ENCODE measurements at regions not wholly inside any gene's neighbourhood (a gene's known extent, or its start where the extent isn't known, plus 50 kb on each side); places are given as distances from the start of the nearest gene placed in this dataset.

GRCh38 chrX:4627414-4627813, 914.0 kb upstream of the PRKX start:
- TF ChIP-seq CTCF (IDR thresholded peaks at IDR 0.05; ENCODE audit: low read depth, low read length, poor library complexity, severe bottlenecking) (no peak), EZH2phosphoT487 (IDR thresholded peaks at IDR 0.05; ENCODE audit: borderline replicate concordance, low read length) (no peak)

Measured in DOHH2 (cell line).